K562 (cell line): ENCODE measurements at regions not wholly inside any gene's neighbourhood (a gene's known extent, or its start where the extent isn't known, plus 50 kb on each side); places are given as distances from the start of the nearest gene placed in this dataset.

Experiments
- EHMT2 ChIP-seq: fragments of 450-650 bp; IDR thresholded peaks from 2 replicates; pipeline ENCODE4 v1.6.1; 2018; ENCODE audit warnings: antibody characterized with exemption
- ETV6 ChIP-seq, 3 experiments: fragments of 150-350 bp in 1 of 3; sonication (generic) in 1 of 3; formaldehyde crosslinking in 1 of 3; IDR thresholded peaks; 2 replicates each; pipeline versions ENCODE4 v1.6.1 to v1.8.0; 2014 to 2022; ENCODE audit warnings: borderline replicate concordance in 2 of 3, low read depth in 2 of 3, antibody characterized with exemption in 1 of 3, low read length in 1 of 3, mild to moderate bottlenecking in 1 of 3, missing genetic modification reagents in 1 of 3
- FOS ChIP-seq: IDR thresholded peaks from 3 replicates; pipeline ENCODE4 v1.6.1; 2011; ENCODE audit not compliant: insufficient read length; ENCODE audit errors: extremely low read depth
- FOXA3 ChIP-seq, 2 experiments: fragments of 450-650 bp in 1 of 2; sonication (generic) in 1 of 2; formaldehyde crosslinking; IDR thresholded peaks in 1 of 2; conservative IDR thresholded peaks in 1 of 2; 2 replicates each; pipeline versions ENCODE4 v1.4.0 to v1.8.0; 2020 to 2022; ENCODE audit warnings: mild to moderate bottlenecking in 2 of 2, missing genetic modification reagents in 1 of 2
- GATAD2B ChIP-seq: fragments of 450-650 bp; IDR thresholded peaks from 2 replicates; pipeline ENCODE4 v1.6.1; 2017; ENCODE audit warnings: mild to moderate bottlenecking, borderline replicate concordance
- GTF3C2 ChIP-seq: IDR thresholded peaks from 3 replicates; pipeline ENCODE4 v1.6.1; 2011; ENCODE audit warnings: borderline replicate concordance, mild to moderate bottlenecking, moderate library complexity; ENCODE audit not compliant: insufficient read length; ENCODE audit errors: extremely low read depth
- IRF9 ChIP-seq: fragments of 450-650 bp; IDR thresholded peaks from 2 replicates; pipeline ENCODE4 v1.6.1; 2016; ENCODE audit warnings: missing biosample characterization, missing genetic modification characterization
- KDM4B ChIP-seq, 2 experiments: fragments of 450-650 bp in 1 of 2; sonication (generic) in 1 of 2; IDR thresholded peaks; 2 replicates each; pipeline ENCODE4 v1.6.1; 2016 to 2017; ENCODE audit warnings: borderline replicate concordance in 2 of 2, antibody characterized with exemption in 1 of 2, low read depth in 1 of 2, mild to moderate bottlenecking in 1 of 2
- MIER1 ChIP-seq: fragments of 450-650 bp; IDR thresholded peaks from 2 replicates; pipeline ENCODE4 v1.6.1; 2016; ENCODE audit warnings: antibody characterized with exemption, mild to moderate bottlenecking, low read depth
- POLR2AphosphoS5 ChIP-seq: IDR thresholded peaks from 2 replicates; pipeline ENCODE4 v1.6.1; 2011; ENCODE audit warnings: mild to moderate bottlenecking, low read depth, low read length, moderate library complexity; ENCODE audit not compliant: control insufficient read depth, insufficient read depth
- POLR3G ChIP-seq: IDR thresholded peaks from 2 replicates; pipeline ENCODE4 v1.6.1; 2011; ENCODE audit not compliant: insufficient read length, insufficient replicate concordance; ENCODE audit errors: extremely low read depth
- RBM17 ChIP-seq: fragments of 200-400 bp; formaldehyde crosslinking; IDR thresholded peaks from 2 replicates; pipeline ENCODE4 v1.6.1; 2017; ENCODE audit warnings: low read depth, mild to moderate bottlenecking, low read length, borderline replicate concordance
- SMAD2 ChIP-seq: fragments of 150-350 bp; IDR thresholded peaks from 2 replicates; pipeline ENCODE4 v1.6.1; 2014; ENCODE audit warnings: low read depth, mild to moderate bottlenecking, low read length
- STAT5B ChIP-seq: fragments of 250-450 bp; sonication (Bioruptor Pico); IDR thresholded peaks from 2 replicates; pipeline ENCODE4 v1.8.0; 2021; ENCODE audit warnings: mild to moderate bottlenecking, inconsistent platforms
- TAL1 ChIP-seq: fragments of 450-650 bp; IDR thresholded peaks from 2 replicates; pipeline ENCODE4 v1.6.1; 2016; ENCODE audit warnings: mild to moderate bottlenecking
- TRIM28 ChIP-seq: fragments of 450-650 bp; IDR thresholded peaks from 2 replicates; pipeline ENCODE4 v1.6.1; 2017
- ZNF280A ChIP-seq: fragments of 450-650 bp; IDR thresholded peaks from 2 replicates; pipeline ENCODE4 v1.6.1; 2018; ENCODE audit warnings: mild to moderate bottlenecking, low read depth; ENCODE audit not compliant: partially characterized antibody
- TF ChIP-seq, protein P1 (sequence below): fragments of 250-450 bp; sonication (Bioruptor Pico); IDR thresholded peaks from 2 replicates; pipeline ENCODE4 v1.5.0; 2021
- TF ChIP-seq, protein P2 (sequence below): sonication (generic); formaldehyde crosslinking; IDR thresholded peaks from 2 replicates; pipeline ENCODE4 v1.8.0; 2022; ENCODE audit warnings: mild to moderate bottlenecking, missing genetic modification reagents

DNA sequence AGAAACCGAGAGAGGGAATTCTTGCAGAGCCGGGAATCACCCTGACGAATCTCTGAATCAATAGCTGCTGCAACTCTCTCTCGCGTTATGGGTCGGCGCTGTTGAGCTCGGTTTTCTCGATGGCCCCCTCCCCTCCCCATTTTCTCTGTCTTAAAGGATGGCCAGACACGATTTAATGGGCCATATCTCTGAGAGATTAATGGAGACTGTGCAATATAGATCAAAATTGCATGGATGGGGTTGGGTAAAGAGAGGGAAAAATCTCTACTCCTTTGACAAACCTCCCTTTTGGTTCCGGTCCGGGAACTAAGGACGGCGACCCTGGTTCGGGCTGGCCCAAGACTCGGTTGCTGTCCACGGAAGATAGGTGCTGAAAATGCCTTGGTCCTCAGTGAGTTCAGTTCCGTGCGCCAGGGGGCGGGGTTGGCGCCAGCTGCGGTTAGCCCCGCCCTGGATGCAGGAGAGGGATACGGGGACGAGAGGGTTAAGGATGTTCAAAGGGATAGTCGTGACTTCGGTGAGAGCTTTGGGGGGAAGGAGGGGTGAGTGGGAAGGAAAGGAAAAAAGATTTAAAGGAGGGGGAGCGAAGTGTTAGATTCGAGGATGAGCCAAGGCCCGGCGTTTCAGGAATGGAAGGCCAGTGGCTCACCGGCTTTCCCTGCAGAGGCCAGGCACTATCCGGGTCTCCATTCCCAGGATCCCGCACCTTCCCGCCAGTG lies 103.6 kb upstream of the HSD17B12 start (continued):
- TF ChIP-seq POLR2AphosphoS5 (no peak), FOXA3 (CRISPR knock-in tag; conservative IDR thresholded peaks at IDR 0.05 in 1 of 2, IDR thresholded peaks at IDR 0.05 in 1 of 2) (no peak), ETV6 (IDR thresholded peaks at IDR 0.05; ENCODE audit: borderline replicate concordance in 1 of 2, low read depth in 2 of 2, low read length in 1 of 2) (no peak), ETV6 (CRISPR knock-in tag; IDR thresholded peaks at IDR 0.05; ENCODE audit: borderline replicate concordance) (no peak), SMAD2 (no peak), ZNF280A (no peak), MIER1 (peak; percentile 99), KDM4B (IDR thresholded peaks at IDR 0.05; ENCODE audit: borderline replicate concordance in 2 of 2, low read depth in 1 of 2) (no peak), EHMT2 (peak; percentile 100), RBM17 (no peak), TRIM28 (no peak), STAT5B (CRISPR knock-in tag) (no peak), FOS (no peak), GTF3C2 (no peak), POLR3G (no peak), GATAD2B (no peak), IRF9 (tag) (peak; percentile 68; the same call in 1 of the 2 replicates), TAL1 (no peak)
- TF ChIP-seq, protein P1, sequence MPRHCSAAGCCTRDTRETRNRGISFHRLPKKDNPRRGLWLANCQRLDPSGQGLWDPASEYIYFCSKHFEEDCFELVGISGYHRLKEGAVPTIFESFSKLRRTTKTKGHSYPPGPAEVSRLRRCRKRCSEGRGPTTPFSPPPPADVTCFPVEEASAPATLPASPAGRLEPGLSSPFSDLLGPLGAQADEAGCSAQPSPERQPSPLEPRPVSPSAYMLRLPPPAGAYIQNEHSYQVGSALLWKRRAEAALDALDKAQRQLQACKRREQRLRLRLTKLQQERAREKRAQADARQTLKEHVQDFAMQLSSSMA (CRISPR knock-in tag): no peak
- TF ChIP-seq, protein P2, sequence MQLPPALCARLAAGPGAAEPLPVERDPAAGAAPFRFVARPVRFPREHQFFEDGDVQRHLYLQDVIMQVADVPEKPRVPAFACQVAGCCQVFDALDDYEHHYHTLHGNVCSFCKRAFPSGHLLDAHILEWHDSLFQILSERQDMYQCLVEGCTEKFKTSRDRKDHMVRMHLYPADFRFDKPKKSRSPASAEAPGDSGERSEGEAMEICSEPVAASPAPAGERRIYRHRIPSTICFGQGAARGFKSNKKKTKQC: peak; percentile 92
